ENCODE measurements at regions not wholly inside any gene's neighbourhood (a gene's known extent, or its start where the extent isn't known, plus 50 kb on each side); places are given as distances from the start of the nearest gene placed in this dataset.
A peak's percentile ranks its signal among the peaks of the same experiment; 100 is the strongest.

DNA sequence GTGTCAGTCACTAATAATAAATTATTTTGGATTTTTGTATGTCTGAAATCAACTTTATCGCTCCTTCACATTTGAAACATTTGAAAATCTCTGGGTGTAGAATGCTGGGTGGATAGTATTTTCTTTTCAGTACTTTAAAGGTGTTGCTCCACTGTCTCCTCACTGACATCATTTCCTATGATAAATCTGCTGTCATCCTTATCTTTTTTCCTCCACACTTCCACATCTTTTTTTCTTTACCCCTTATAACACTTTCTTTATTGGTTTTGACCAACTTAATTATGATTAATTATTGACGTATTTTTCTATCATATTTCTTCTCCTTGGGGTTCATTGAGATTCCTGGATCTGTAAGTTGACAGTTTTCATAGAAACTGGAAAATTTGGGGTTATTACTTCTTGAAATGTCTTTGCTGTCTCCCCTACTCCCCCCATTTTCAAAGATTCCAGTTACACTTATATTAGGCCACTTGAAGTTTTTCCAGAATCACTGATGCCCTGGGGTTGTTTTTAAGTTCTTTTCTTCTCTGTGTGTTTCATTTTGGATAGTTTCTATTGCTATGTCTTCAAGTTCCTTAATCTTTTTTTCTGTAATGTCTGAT, 177.5 kb upstream of the DIO3 start:
- Mint-ChIP-seq H3K27ac (no peak overlapping the region), H3K27me3 (ENCODE audit: low read depth in 3 of 3) (peaks cover 5 to 7% (median 7%) of the 10 kb centered on the region in 3 donors), H3K4me3 (no peak overlapping the region), H3K9me3 (peaks cover 6 to 36% (median 16%) of the 10 kb centered on the region in 6 donors), H3K4me1 (no peaks in the 10 kb centered on the region), H3K36me3 (peaks cover 0 to 5% (median 0%) of the 10 kb centered on the region in 3 donors)
- no peak for DNase-seq

DNA sequence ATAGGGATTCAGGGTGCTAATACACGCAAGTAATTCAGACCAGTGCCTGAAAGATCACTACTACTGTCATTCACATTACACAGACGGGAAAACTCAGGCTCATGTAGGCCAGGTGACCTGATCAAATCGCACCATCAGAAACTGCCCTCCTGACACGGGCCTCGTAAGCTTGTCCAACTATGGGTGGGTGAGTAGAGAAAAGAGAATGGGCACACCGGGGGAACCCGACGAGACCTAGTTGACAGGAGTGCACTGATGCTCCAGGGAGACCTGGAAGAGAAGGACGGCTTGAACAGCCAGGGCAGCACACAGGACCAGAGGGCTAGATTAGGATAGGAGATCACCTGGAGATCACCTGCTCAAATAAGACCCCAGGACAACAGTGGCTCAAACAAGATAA, 166.9 kb upstream of the DIO3 start:
- Mint-ChIP-seq H3K27ac (peak overlapping the region in 1 of 6 donors; percentile 0), H3K4me1 (no peaks in the 10 kb centered on the region), H3K27me3 (ENCODE audit: low read depth in 3 of 3) (peaks cover 6 to 18% (median 6%) of the 10 kb centered on the region in 3 donors), H3K9me3 (peaks cover 0 to 2% (median 0%) of the 10 kb centered on the region in 6 donors), H3K4me3 (no peak overlapping the region), H3K36me3 (no peaks in the 10 kb centered on the region)
- no peak for DNase-seq

DNA sequence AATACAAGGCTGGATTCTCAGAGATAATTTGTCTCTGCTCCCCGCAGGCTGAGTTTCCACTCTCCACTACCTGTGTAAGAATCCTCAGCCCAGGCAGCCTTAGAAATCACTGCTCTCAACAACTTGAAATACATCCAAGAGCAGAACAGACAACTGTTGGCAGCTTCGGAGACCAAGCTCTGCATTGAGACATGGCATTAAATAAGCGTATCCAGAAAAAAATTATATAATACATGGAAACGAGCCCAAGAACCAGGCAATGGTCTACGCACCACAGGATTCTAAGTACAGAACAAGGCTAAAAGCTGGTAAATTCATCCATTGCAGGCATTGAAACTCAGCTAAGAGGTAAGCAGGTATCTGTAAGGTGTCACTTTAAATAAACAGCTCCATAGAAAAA, 165.5 kb upstream of the DIO3 start:
- DNase-seq, result no peak
- Mint-ChIP-seq H3K27me3 (ENCODE audit: low read depth in 3 of 3) (peaks cover 11 to 16% (median 13%) of the 10 kb centered on the region in 3 donors), H3K36me3 (no peaks in the 10 kb centered on the region), H3K9me3 (peaks cover 0 to 2% (median 0%) of the 10 kb centered on the region in 6 donors), H3K4me1 (peaks cover 0 to under 1% of the 10 kb centered on the region in 2 donors), H3K27ac (no peak overlapping the region), H3K4me3 (no peak overlapping the region)

DNA sequence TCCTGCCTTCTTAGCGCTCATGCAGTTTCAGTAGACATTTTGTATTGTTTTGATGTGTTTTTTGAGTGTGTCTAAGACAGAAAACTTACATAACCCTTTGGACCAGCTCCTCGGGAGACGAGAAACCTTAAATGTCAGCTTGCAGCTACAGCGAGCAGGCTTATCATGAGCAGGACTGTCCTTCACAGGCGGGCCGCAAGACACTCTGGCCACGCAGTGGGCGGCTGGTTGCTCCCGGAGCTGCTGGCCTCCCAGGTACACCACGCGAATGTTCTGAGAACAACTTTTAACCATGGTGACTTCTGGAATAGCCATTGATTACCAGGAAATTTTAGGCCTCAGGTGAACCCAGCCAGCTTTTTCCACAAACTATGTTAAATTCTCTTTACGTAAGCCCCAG, 164.1 kb upstream of the DIO3 start:
- Mint-ChIP-seq H3K27ac (no peak overlapping the region), H3K27me3 (ENCODE audit: low read depth in 3 of 3) (peaks cover 14 to 17% (median 15%) of the 10 kb centered on the region in 3 donors), H3K4me1 (peaks cover 0 to 4% of the 10 kb centered on the region in 2 donors), H3K9me3 (peaks cover 0 to 2% (median 0%) of the 10 kb centered on the region in 6 donors), H3K36me3 (no peaks in the 10 kb centered on the region), H3K4me3 (no peak overlapping the region)
- no peak for DNase-seq

DNA sequence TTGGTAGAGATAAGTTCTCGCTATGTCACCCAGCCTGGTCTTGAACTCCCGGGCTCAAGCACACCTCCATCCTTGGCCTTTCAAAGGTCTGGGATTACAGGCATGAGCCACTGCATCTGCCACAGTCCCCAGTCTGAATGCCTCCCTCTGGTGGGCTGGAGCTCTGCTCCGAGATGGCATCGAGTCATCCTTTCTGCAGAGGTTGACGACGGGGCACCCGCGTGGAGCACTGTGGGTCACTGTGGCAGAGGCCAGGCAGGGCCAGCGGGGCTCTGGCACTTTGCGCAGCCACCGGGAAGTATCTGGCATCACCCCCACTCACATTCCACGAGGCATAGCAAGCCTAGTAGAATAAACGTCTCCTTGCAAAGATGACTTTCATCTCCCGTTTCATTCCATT, 163.3 kb upstream of the DIO3 start:
- H3K4me1 Mint-ChIP-seq, result peaks cover 0 to 4% of the 10 kb centered on the region in 2 donors
- H3K4me3 Mint-ChIP-seq, result no peak overlapping the region
- no peak for DNase-seq
- H3K36me3 Mint-ChIP-seq, result no peaks in the 10 kb centered on the region
- H3K27me3 Mint-ChIP-seq (ENCODE audit: low read depth in 3 of 3), result peaks cover 14 to 19% (median 17%) of the 10 kb centered on the region in 3 donors
- no peak overlapping the region for H3K27ac Mint-ChIP-seq
- peaks cover 0 to 2% (median 0%) of the 10 kb centered on the region in 6 donors for H3K9me3 Mint-ChIP-seq

DNA sequence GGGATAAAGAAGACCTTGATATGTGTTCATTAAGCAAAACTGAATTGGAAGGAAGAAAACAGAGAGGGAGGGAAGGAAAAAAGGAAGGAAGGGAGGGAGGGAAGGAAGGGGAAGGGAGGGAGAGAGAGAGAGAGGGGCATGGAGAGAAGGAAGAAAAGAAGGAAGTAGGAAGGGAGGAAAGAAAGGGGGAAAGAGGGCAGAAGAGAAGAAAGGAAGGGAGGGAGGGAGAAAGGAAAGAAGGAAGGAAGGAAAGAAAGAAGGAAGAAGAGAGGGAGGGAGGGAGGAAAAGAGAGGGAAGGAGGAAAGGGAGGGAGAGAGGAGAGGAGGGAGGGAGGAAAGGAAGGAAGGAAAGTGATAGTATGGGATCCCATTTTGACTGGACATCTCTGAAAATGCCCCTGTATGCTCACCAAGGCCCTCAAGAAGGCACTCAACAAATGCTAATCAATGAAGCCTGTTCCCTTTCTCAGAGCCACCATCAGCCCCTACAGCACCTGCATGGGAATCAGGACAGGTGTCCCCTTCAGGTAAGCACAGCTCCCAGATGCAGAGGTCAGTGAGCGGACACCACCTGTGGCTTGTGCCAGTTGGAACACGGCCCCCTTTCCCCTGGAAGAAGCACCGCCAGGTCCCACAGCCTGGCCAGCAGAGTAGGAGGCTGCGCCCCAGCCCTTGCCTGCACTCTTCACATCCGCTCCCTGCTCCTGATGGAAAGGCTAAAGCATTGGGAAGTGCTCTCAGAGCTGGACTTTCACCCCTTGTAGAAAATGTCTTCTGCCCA, 161.4 kb upstream of the DIO3 start:
- DNase-seq, result no peak
- Mint-ChIP-seq H3K9me3 (no peaks in the 10 kb centered on the region), H3K4me1 (peaks cover 0 to 4% of the 10 kb centered on the region in 2 donors), H3K36me3 (no peaks in the 10 kb centered on the region), H3K27ac (no peak overlapping the region), H3K27me3 (ENCODE audit: low read depth in 3 of 3) (peaks cover 11 to 15% (median 14%) of the 10 kb centered on the region in 3 donors), H3K4me3 (no peak overlapping the region)

DNA sequence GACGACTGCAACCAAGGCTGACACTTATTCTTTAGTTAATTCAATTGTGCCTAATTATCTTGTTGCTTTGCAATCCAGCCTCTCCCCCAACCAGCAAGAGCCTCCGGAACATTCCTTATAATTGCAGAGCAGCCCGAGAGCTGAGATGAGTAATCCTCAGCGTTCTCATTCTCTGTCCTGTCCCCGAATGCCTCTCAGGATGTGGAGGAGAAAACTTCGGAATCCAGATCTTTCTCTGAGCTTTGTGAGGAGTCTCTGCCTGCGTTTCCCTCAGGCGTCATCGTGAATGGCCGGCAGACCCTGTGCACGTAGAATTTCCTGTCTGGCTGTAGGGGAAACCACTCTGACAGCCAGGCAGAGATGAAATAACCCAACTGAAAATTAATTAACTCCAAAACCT, 160.5 kb upstream of the DIO3 start:
- Mint-ChIP-seq H3K9me3 (no peaks in the 10 kb centered on the region), H3K36me3 (no peaks in the 10 kb centered on the region), H3K27me3 (ENCODE audit: low read depth in 3 of 3) (peaks cover 11 to 19% (median 19%) of the 10 kb centered on the region in 3 donors), H3K27ac (no peak overlapping the region), H3K4me3 (no peak overlapping the region), H3K4me1 (peaks cover 0 to 4% of the 10 kb centered on the region in 2 donors)
- no peak for DNase-seq

DNA sequence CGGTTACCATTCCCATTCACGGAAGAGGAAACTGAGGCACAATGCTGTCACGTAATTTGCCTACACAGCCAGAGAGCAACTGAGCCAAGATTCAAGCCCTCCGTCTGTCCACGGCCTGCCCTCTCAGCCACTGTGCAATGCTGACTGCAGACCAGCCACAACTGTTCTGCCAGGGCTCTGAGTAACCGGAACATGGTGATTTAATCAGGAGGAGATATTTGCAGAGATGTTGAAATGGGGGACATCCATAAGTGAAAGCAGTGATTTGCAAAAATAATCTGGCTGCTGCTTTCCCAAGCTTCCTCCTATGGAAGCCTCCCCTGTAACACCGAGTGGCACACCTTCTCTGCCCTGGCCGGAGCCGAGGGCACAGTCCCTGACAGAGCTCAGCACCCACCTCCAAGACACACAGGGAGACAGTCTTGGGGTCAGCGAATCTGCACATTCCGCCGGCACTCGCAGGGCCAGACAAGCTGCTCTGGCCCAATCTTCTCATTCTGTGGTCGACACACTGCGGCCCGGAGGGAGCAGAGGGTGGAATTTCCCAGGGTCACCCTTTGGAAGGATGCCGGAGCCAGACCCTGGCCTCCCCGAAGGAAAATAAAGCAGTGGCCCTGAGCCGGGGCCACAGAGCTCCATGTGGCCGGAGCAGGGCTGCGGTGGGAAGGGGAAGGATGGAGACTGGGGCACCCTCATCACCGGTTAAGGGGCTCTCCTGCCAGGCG, 158.2 kb upstream of the DIO3 start:
- no peak for DNase-seq
- H3K27ac Mint-ChIP-seq, result no peak overlapping the region
- peaks cover 0 to 4% of the 10 kb centered on the region in 2 donors for H3K4me1 Mint-ChIP-seq
- H3K4me3 Mint-ChIP-seq, result no peak overlapping the region
- H3K9me3 Mint-ChIP-seq, result no peaks in the 10 kb centered on the region
- H3K27me3 Mint-ChIP-seq (ENCODE audit: low read depth in 3 of 3), result peaks cover 12 to 22% (median 21%) of the 10 kb centered on the region in 3 donors
- no peaks in the 10 kb centered on the region for H3K36me3 Mint-ChIP-seq

DNA sequence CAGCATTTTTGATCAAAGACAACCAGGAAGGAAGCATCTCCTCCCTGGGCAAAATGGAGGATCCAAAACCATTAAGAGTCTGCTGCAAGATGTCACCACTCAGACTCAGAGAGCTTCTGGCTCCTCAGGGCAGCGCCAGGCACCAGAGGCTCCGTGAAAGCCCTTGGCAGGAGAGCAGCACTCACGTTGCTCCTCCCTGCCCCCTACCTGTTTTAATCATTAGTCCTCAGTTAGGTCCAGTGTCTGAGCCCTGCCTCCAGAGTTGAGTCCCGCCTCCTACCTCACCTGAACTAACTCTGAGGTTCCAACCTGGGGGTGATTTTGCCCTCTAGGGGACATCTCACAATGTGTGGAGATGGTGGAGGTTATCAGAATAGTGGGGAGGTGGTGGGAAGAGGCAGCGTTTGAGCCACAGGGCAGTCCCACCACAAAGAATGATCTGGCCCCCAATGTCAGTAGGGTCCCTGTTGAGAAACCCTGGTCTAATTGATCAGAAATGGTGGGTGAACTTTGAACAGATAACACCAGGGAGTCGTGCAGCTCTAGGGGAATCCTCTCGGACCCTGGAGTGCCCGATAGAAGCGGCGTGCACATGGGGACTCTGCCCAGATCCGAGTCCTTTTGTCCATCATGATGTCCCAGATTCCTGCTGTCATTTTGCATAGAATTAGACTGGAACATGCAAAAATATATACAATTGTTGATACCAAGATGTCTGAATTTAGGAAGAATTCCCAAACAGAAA, 156.7 kb upstream of the DIO3 start:
- no peak overlapping the region for H3K4me3 Mint-ChIP-seq
- H3K9me3 Mint-ChIP-seq, result no peaks in the 10 kb centered on the region
- DNase-seq, result no peak
- H3K27me3 Mint-ChIP-seq (ENCODE audit: low read depth in 3 of 3), result peaks cover 10 to 24% (median 21%) of the 10 kb centered on the region in 3 donors
- no peaks in the 10 kb centered on the region for H3K36me3 Mint-ChIP-seq
- H3K4me1 Mint-ChIP-seq, result peaks cover 0 to 4% of the 10 kb centered on the region in 2 donors
- no peak overlapping the region for H3K27ac Mint-ChIP-seq

DNA sequence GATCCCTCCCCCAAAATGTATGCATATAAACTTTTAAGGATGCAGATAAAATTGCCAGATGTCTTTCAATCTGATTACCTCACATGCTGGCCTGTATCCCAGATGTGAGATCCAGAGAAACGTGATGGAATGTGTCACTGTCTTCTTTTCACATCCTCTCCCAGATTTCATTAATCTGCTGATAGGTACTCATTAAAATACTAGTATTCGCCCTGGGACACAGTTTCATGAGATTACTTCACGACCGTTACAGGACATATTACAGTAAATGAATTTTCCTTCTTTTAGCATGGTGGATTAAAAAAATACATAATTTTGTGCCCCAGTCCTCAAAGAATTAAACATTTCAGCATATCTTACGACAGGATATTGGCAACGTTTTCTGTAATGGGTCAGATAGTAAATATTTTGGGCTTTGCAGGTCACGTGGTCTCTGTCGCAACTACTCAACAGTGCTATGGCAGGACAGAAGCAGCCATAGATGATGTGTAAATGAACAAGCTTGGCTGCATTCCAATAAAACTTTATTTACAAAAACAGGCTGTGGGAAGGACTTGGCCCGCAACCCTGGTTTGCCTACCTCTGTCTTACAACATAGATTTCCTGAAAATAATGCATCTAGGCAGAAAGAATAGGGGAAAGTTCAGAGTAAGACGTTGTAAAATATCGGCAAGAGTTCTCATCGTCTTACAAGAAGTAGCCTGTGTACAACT, 156.0 kb upstream of the DIO3 start:
- H3K27ac Mint-ChIP-seq, result no peak overlapping the region
- peaks cover 0 to 4% of the 10 kb centered on the region in 2 donors for H3K4me1 Mint-ChIP-seq
- H3K9me3 Mint-ChIP-seq, result no peaks in the 10 kb centered on the region
- no peak overlapping the region for H3K4me3 Mint-ChIP-seq
- peaks cover 13 to 24% (median 17%) of the 10 kb centered on the region in 3 donors for H3K27me3 Mint-ChIP-seq (ENCODE audit: low read depth in 3 of 3)
- DNase-seq, result no peak
- H3K36me3 Mint-ChIP-seq, result no peaks in the 10 kb centered on the region

DNA sequence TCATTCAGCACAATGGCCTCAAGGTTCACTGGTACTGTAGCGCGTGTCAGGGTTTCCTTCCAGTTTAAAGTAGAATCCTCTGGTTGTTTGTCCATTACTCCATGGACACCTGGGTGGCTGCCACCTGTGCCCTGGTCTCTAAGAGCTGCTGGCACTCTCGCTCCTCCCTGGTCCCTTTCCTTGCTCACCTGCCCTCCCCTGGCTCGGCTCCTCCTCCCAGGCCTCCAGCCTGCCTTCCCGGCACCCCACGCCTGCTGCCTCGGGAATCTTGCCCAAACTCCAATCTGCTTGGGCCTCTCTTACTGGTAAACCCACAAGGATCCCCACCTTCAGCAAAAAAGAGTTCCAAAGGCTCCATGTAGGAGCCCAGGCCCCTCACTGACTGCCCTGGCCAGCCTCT, 154.4 kb upstream of the DIO3 start:
- Mint-ChIP-seq H3K27me3 (ENCODE audit: low read depth in 3 of 3) (peaks cover 7 to 20% (median 9%) of the 10 kb centered on the region in 3 donors), H3K27ac (no peak overlapping the region), H3K9me3 (no peaks in the 10 kb centered on the region)

DNA sequence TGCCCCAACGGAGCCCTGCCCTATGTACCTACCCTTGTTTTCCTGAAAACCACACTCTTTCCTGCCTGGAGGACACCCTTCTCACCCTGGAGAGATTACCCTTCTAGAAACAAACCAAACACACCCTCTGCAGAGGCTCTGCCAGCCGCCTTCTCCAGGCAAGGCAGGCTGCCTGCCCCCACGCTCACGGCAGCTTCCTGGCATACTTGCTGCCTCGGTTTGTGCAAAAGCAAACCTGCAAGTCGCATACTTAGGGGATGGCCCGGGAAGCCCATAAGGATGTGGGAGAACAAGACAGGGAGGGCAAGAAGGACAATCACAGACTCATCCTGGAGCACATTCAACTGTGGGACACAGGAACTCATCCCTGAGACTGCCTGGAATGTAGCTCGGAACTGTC, 154.0 kb upstream of the DIO3 start:
- Mint-ChIP-seq H3K27ac (no peak overlapping the region), H3K4me3 (no peak overlapping the region), H3K27me3 (ENCODE audit: low read depth in 3 of 3) (peaks cover 7 to 23% (median 9%) of the 10 kb centered on the region in 3 donors), H3K36me3 (no peaks in the 10 kb centered on the region), H3K4me1 (no peaks in the 10 kb centered on the region), H3K9me3 (no peaks in the 10 kb centered on the region)
- no peak for DNase-seq

More for the DNA sequence above, 154.4 kb upstream of the DIO3 start:
- Mint-ChIP-seq H3K4me1 (no peaks in the 10 kb centered on the region), H3K4me3 (no peak overlapping the region), H3K36me3 (no peaks in the 10 kb centered on the region)
- DNase-seq, result no peak

Measured in immature natural killer cell (primary cell).